ENCODE measurements at regions not wholly inside any gene's neighbourhood (a gene's known extent, or its start where the extent isn't known, plus 50 kb on each side); places are given as distances from the start of the nearest gene placed in this dataset.

GRCh38 chr2:49837561-49838293 lies 683.4 kb upstream of the FSHR start:
- no peak for TF ChIP-seq EZH2 (IDR thresholded peaks at IDR 0.05; ENCODE audit: borderline replicate concordance, low read length)
- TF ChIP-seq CTCF (IDR thresholded peaks at IDR 0.05; ENCODE audit: low read length): no peak

Measured in OCI-LY1 (cell line).